ENCODE measurements at regions not wholly inside any gene's neighbourhood (a gene's known extent, or its start where the extent isn't known, plus 50 kb on each side); places are given as distances from the start of the nearest gene placed in this dataset.
"Not testable (repeated sequence)": the region's sequence is repeated elsewhere in the genome, so short reads cannot be mapped to it uniquely, and the experiment has no call there.

GRCh38 chr2:137910641-137911040 lies 53.6 kb upstream of the HNMT start:
- H3K27me3 ChIP-seq: no peaks in the 10 kb centered on the region
- H3K27ac ChIP-seq: no peak overlapping the region
- peak; percentile 40 to 73 for TF ChIP-seq CTCF (IDR thresholded peaks at IDR 0.05)
- H3K9me3 ChIP-seq: no peaks in the 10 kb centered on the region
- no peaks in the 10 kb centered on the region for H3K4me1 ChIP-seq
- no peak for DNase-seq (ENCODE audit: low spot score)
- no peaks in the 10 kb centered on the region for H3K36me3 ChIP-seq
- H3K4me3 ChIP-seq: no peak overlapping the region

GRCh38 chr2:137912371-137912770 lies 51.9 kb upstream of the HNMT start:
- no peak for DNase-seq (ENCODE audit: low spot score)
- Histone ChIP-seq H3K4me3 (no peak overlapping the region), H3K9me3 (no peaks in the 10 kb centered on the region), H3K27me3 (no peaks in the 10 kb centered on the region), H3K36me3 (no peaks in the 10 kb centered on the region), H3K4me1 (no peaks in the 10 kb centered on the region), H3K27ac (no peak overlapping the region)
- TF ChIP-seq CTCF (IDR thresholded peaks at IDR 0.05): no peak

GRCh38 chr2:137913169-137913568 lies 51.1 kb upstream of the HNMT start:
- Histone ChIP-seq H3K9me3 (no peaks in the 10 kb centered on the region), H3K27ac (no peak overlapping the region), H3K4me1 (no peaks in the 10 kb centered on the region), H3K4me3 (no peak overlapping the region), H3K36me3 (no peaks in the 10 kb centered on the region), H3K27me3 (no peaks in the 10 kb centered on the region)
- no peak for DNase-seq (ENCODE audit: low spot score)
- no peak for TF ChIP-seq CTCF (IDR thresholded peaks at IDR 0.05)

GRCh38 chr2:137913648-137914047 lies 50.6 kb upstream of the HNMT start:
- H3K27me3 ChIP-seq; H3K4me1 ChIP-seq; DNase-seq (ENCODE audit: low spot score); H3K9me3 ChIP-seq; H3K36me3 ChIP-seq; H3K27ac ChIP-seq; H3K4me3 ChIP-seq: not testable (repeated sequence)

Data from right atrium auricular region (tissue), 2 donors.